ENCODE measurements at regions not wholly inside any gene's neighbourhood (a gene's known extent, or its start where the extent isn't known, plus 50 kb on each side); places are given as distances from the start of the nearest gene placed in this dataset.
"Not testable (repeated sequence)": the region's sequence is repeated elsewhere in the genome, so short reads cannot be mapped to it uniquely, and the experiment has no call there.

DNA sequence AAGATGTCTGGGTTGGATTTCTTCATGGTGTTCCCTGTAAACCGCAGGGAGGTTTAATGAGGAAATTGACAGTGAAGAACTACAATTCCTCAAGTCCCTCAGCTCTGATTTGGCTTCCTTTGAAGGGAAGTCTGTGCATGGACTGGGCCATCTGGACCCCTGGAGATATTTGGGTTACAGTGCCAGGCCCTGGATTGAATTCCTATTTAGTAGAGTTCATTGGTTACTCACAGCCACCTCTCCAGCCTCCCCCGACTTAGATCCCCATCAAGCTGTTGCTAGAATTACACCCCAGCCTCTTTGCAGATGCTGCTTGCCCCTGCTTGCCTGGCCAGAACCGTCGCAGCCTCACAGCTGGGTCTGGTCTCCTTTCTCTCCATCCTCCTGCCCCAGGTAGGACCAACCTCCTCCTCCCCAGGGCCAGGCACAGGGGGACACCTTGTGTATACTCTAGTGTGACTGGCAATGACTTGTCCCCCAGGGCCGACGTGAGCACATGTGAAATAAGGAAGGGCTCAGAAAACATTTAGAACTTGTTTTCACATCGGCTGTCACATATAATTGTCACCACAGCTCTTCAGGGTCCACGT, 93.2 kb upstream of the LRPAP1 start:
- not testable (repeated sequence) for TF ChIP-seq CTCF, POLR2A (IDR thresholded peaks at IDR 0.05)

Data from ovary (tissue), 3 donors.